OCI-LY7 (cell line): ENCODE measurements at regions not wholly inside any gene's neighbourhood (a gene's known extent, or its start where the extent isn't known, plus 50 kb on each side); places are given as distances from the start of the nearest gene placed in this dataset.

ENCODE experiments used
- EZH2phosphoT487 ChIP-seq: fragments of 200-600 bp; sonication (generic); IDR thresholded peaks from 2 replicates; pipeline ENCODE4 v1.6.1; 2018; ENCODE audit warnings: low read depth, borderline replicate concordance, mild to moderate bottlenecking, mixed run types, antibody characterized with exemption, low read length, moderate library complexity, mixed read lengths
- TF ChIP-seq, protein P1 (sequence below): fragments of 200-600 bp; sonication (generic); conservative IDR thresholded peaks from 2 replicates; pipeline ENCODE4 v1.5.1; 2014; ENCODE audit warnings: mild to moderate bottlenecking, antibody characterized with exemption, low read length, moderate library complexity, mixed read lengths

DNA sequence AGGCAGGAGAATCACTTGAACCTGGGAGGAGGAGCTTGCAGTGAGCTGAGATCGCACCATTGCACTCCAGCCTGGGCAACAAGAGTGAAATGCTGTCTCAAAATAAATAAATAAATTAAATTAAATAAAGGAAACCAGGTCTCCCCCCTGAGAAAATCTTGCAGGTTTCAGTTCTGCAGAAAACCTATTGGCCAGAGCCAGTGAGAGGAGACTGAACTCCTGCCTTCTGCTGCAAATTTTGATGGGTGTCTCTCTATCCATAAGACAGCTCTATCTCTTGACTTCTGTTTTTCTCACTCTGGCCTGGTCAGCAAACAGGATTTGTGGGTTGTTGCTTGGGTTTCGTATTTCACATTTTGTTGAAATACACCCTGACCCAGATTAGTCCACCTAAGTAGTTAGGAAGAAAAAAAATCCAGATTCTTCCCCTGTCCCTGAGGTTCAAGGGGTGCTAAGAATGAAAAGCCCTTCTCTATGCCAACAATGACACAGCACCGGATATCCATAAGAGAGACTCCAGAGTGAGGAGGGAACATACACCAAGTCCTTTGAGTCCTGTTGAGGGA lies 86.7 kb upstream of the MAP4K4 start:
- TF ChIP-seq, protein P1, sequence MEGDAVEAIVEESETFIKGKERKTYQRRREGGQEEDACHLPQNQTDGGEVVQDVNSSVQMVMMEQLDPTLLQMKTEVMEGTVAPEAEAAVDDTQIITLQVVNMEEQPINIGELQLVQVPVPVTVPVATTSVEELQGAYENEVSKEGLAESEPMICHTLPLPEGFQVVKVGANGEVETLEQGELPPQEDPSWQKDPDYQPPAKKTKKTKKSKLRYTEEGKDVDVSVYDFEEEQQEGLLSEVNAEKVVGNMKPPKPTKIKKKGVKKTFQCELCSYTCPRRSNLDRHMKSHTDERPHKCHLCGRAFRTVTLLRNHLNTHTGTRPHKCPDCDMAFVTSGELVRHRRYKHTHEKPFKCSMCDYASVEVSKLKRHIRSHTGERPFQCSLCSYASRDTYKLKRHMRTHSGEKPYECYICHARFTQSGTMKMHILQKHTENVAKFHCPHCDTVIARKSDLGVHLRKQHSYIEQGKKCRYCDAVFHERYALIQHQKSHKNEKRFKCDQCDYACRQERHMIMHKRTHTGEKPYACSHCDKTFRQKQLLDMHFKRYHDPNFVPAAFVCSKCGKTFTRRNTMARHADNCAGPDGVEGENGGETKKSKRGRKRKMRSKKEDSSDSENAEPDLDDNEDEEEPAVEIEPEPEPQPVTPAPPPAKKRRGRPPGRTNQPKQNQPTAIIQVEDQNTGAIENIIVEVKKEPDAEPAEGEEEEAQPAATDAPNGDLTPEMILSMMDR = no peak
- no peak for TF ChIP-seq EZH2phosphoT487
